Tibial nerve (tissue), 3 donors: ENCODE measurements at regions not wholly inside any gene's neighbourhood (a gene's known extent, or its start where the extent isn't known, plus 50 kb on each side); places are given as distances from the start of the nearest gene placed in this dataset.

ENCODE experiments used
- CTCF ChIP-seq, 5 experiments: fragments of 200-600 bp in 3 of 5; fragments of 450-650 bp in 2 of 5; sonication (generic) in 3 of 5; IDR thresholded peaks; one replicate each; pipeline ENCODE4 v1.5.1; 2016 to 2019; ENCODE audit warnings: antibody characterized with exemption in 5 of 5, mild to moderate bottlenecking in 3 of 5, moderate library complexity in 2 of 5
- POLR2A ChIP-seq, 2 donors: fragments of 450-650 bp; IDR thresholded peaks; one replicate each; pipeline ENCODE4 v1.6.1; 2017; ENCODE audit warnings: antibody characterized with exemption in 2 of 2, mild to moderate bottlenecking in 2 of 2, moderate library complexity in 2 of 2

GRCh38 chr12:126171937-126172559 is 1106.8 kb downstream of the AACS start:
- TF ChIP-seq CTCF (IDR thresholded peaks at IDR 0.05) = no peak
- no peak for TF ChIP-seq POLR2A (IDR thresholded peaks at IDR 0.05)
